LNCaP clone FGC (cell line): ENCODE measurements at regions not wholly inside any gene's neighbourhood (a gene's known extent, or its start where the extent isn't known, plus 50 kb on each side); places are given as distances from the start of the nearest gene placed in this dataset.
A peak's percentile ranks its signal among the peaks of the same experiment; 100 is the strongest.

Source experiments
- DNase-seq: peaks from one replicate; pipeline ENCODE4 v3.0.0-alpha.2; 2011; ENCODE audit warnings: low read depth
- H3K4me3 ChIP-seq: 2 replicates; pipeline ENCODE4 v1.5.1; 2011; ENCODE audit warnings: mild to moderate bottlenecking, low read depth, low read length, control low read depth
- TF ChIP-seq, protein P1 (sequence below): IDR thresholded peaks from 2 replicates; pipeline ENCODE4 v1.5.1; 2012; ENCODE audit warnings: mild to moderate bottlenecking; ENCODE audit not compliant: control insufficient read depth, insufficient read depth; ENCODE audit errors: extremely low read depth

DNA sequence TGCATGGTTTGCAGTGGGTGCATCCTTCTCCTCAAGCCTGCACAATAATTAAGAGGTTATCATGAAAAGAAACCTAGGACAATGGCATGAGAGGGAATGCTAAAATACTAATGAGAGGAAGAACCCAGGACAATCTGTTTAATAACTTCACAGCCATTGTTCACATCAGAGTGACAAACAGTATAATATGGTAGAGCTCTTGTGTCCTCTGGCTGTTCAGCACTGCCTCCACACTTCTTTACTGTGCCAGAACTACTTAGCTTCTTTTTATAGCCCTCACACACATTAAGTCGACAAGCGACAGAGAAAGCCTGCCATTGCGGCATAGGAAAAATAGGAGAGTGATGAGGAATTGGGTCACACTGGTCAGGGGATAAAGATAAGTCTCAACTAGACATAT, 65.0 kb upstream of the MEIS2 start:
- DNase-seq: no peak
- H3K4me3 ChIP-seq: no peak overlapping the region
- TF ChIP-seq, protein P1, sequence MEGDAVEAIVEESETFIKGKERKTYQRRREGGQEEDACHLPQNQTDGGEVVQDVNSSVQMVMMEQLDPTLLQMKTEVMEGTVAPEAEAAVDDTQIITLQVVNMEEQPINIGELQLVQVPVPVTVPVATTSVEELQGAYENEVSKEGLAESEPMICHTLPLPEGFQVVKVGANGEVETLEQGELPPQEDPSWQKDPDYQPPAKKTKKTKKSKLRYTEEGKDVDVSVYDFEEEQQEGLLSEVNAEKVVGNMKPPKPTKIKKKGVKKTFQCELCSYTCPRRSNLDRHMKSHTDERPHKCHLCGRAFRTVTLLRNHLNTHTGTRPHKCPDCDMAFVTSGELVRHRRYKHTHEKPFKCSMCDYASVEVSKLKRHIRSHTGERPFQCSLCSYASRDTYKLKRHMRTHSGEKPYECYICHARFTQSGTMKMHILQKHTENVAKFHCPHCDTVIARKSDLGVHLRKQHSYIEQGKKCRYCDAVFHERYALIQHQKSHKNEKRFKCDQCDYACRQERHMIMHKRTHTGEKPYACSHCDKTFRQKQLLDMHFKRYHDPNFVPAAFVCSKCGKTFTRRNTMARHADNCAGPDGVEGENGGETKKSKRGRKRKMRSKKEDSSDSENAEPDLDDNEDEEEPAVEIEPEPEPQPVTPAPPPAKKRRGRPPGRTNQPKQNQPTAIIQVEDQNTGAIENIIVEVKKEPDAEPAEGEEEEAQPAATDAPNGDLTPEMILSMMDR: no peak

DNA sequence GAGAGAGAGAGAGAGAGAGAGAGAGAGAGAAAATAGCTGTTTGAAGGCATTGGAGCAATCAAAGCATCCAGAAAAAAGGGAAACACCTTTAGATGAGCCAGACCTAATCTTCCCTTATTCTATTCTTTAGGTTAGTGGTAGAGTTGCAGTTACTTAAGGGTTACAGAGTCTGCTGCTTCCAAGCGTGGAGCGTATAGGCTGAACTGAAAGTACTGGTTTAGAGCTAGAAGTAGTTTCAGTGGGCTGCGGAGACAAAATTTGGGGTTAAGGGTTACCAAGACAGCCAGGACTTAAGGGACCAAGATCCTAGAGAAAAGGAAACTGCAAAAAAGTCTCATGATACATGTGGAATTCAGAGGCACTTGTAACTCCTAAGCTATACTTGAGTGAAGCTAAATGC, 66.1 kb upstream of the MEIS2 start:
- TF ChIP-seq, protein P1: no peak
- H3K4me3 ChIP-seq: no peak overlapping the region
- no peak for DNase-seq

DNA sequence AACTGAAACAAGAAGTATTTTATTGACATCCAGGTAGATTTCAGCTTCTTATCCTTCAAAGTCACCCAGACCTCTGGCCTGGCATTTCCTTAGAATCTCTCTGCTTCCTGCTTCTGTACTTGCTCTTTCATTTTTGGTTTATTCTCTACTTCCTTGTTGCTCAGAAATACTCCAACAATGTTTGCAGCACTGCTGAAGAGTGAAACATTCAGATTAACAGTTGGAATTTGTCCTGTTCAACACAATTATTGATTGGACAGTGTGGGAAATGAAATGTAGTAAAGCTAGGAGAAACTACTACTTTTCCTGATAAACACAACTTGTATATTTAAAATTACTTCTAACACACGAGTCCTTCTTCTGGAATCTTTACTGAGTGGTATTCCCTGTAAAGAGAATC, 81.0 kb upstream of the MEIS2 start:
- no peak overlapping the region for H3K4me3 ChIP-seq
- TF ChIP-seq, protein P1: no peak
- DNase-seq: no peak

DNA sequence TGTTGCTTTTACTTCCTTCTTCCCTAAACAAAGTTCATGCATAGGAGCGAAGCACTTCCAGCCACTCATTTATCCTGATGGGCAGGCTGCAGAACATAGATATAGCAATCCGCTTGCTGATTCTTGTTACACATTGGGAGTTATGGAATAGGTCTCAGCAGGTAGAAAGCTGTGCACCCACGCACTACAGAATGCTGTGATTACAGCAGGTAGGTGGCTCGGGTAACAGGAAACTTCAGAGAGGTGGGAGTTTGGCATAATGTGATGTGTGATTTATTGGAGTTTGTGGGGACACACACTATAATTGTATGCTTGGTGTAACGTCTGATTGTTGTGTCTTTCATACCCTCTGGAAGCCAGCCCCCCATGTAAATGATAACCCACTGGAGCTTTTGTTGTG, 99.2 kb upstream of the MEIS2 start:
- no peak overlapping the region for H3K4me3 ChIP-seq
- DNase-seq: no peak
- TF ChIP-seq, protein P1: no peak

DNA sequence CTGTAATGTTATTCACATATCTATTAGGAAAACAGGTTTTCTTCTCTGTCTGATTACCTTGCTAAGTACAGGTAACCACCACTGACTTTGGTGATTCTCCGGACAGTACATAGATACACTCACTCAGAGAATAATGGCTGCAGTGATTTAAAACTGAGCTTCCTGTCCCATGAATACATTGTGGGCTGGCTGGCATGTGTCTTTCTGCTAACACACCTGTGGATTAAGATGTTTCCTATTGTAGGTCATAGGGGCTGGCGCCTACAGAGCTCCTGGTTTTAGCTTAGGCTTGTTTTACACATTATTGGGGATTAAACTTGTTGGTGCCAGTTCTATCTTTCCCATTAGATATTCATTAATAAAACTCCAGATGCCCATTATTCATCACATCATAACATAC, 102.7 kb upstream of the MEIS2 start:
- TF ChIP-seq, protein P1: no peak
- no peak for DNase-seq
- H3K4me3 ChIP-seq: no peak overlapping the region

DNA sequence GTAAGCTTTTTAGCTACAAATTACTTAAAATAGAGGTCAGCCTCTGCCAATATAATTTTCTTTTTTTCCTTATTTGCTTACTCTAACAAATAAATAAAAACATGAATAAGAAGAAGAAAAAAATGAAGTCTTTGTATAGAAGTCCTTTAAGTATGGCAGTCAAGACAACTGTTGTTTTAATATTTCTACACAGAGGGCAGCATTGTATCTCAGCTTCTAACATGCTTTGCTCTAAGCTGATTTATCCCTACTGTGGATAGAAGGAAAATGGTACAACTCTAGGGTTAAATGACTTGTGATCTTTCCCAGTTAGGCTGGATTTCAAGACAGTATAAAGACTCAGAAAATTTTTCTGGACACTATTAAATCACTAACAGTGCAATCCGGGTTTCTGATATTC, 104.3 kb upstream of the MEIS2 start:
- H3K4me3 ChIP-seq: no peak overlapping the region
- DNase-seq: no peak
- TF ChIP-seq, protein P1: peak; percentile 35; the same call in 1 of the 2 replicates

DNA sequence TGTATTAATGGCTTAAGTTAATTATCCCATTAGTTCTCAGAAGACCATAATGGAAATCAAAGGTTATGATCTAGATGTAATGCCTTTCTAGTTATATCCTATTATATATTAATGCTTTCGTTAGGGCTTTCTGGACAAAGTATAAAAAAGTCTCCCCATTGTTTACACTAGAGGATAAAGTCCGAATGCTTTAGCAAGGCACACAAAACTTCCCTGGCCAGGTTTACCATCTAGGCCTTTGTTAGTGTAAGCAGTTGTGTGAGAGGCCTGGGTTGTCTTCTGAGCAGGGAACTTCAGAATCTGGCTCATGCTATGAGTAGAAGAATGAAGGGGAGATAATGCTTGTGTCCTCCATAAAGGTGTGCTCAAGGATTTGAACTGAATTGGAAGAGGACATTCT, 106.3 kb upstream of the MEIS2 start:
- DNase-seq: no peak
- no peak overlapping the region for H3K4me3 ChIP-seq
- TF ChIP-seq, protein P1: no peak
